Activated B cell treated with CpG ODN at 0.5 μM for 24 hours (primary cell): ENCODE measurements at regions not wholly inside any gene's neighbourhood (a gene's known extent, or its start where the extent isn't known, plus 50 kb on each side); places are given as distances from the start of the nearest gene placed in this dataset.
"Not testable (repeated sequence)": the region's sequence is repeated elsewhere in the genome, so short reads cannot be mapped to it uniquely, and the experiment has no call there.

Experiments
- ATAC-seq: fragments of 200-7000 bp; cut with Tn5 transposase; one replicate; pipeline ENCODE4 v1.10.0; 2021; ENCODE audit warnings: low read depth, mild to moderate bottlenecking, moderate library complexity
- CTCF ChIA-PET: fragments of 350-600 bp; sonication (Branson Sonifier 250); formaldehyde crosslinking; loops from one replicate; lab custom pipeline; 2021; ENCODE audit warnings: antibody characterized with exemption; lab: Charles Lee
- POLR2A ChIA-PET: fragments of 350-600 bp; sonication (Branson Sonifier 250); formaldehyde crosslinking; loops from one replicate; lab custom pipeline; 2021; ENCODE audit warnings: antibody characterized with exemption; lab: Charles Lee
- DNase-seq: peaks from one replicate; pipeline ENCODE4 v3.0.0; 2022
- H3K27ac Mint-ChIP-seq: one replicate; pipeline ENCODE4 v1.8.0; 2020; ENCODE audit warnings: mixed read lengths
- H3K27me3 Mint-ChIP-seq: one replicate; pipeline ENCODE4 v1.8.0; 2021; ENCODE audit warnings: mixed read lengths
- H3K36me3 Mint-ChIP-seq: one replicate; pipeline ENCODE4 v1.8.0; 2021; ENCODE audit warnings: low read depth, mixed read lengths
- H3K4me1 Mint-ChIP-seq: one replicate; pipeline ENCODE4 v1.8.0; 2021; ENCODE audit warnings: mixed read lengths
- H3K4me3 Mint-ChIP-seq: one replicate; pipeline ENCODE4 v1.8.0; 2020; ENCODE audit warnings: mild to moderate bottlenecking, mixed read lengths
- H3K9me3 Mint-ChIP-seq: one replicate; pipeline ENCODE4 v1.8.0; 2020; ENCODE audit warnings: mixed read lengths
- intact Hi-C: fragments of 100-400 bp; cut with micrococcal nuclease; formaldehyde crosslinking; loops from one replicate; pipeline ENCODE4 v1.15.1; 2024
- TF ChIP-seq, protein P1 (sequence below): fragments of 200-600 bp; IDR thresholded peaks from one replicate; pipeline ENCODE4 v1.8.0; 2022; ENCODE audit warnings: antibody characterized with exemption, mild to moderate bottlenecking

DNA sequence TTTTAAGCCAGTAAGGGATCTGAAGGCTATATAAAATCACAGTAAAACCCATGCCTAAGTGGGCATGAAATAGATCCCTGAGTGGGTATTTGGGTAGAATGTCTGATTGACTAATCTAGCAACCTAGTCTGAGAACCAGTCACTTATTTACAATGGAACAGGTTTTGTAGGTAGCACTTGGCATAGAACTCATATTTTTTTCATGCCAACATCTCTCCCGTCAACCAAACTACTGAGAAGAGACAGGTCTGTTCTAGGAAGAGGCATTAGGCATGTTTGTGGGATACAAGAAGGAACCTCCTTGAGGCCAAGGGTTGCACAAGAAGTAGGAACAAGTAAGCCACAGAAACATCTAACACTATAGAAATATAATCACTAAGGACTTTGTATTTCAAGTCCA, 840.4 kb upstream of the TENM4 start:
- POLR2A ChIA-PET: no interaction called here
- Mint-ChIP-seq H3K36me3 (no peaks in the 10 kb centered on the region), H3K27me3 (no peaks in the 10 kb centered on the region), H3K4me3 (no peak overlapping the region), H3K4me1 (no peaks in the 10 kb centered on the region), H3K27ac (no peak overlapping the region), H3K9me3 (no peaks in the 10 kb centered on the region)
- TF ChIP-seq, protein P1, sequence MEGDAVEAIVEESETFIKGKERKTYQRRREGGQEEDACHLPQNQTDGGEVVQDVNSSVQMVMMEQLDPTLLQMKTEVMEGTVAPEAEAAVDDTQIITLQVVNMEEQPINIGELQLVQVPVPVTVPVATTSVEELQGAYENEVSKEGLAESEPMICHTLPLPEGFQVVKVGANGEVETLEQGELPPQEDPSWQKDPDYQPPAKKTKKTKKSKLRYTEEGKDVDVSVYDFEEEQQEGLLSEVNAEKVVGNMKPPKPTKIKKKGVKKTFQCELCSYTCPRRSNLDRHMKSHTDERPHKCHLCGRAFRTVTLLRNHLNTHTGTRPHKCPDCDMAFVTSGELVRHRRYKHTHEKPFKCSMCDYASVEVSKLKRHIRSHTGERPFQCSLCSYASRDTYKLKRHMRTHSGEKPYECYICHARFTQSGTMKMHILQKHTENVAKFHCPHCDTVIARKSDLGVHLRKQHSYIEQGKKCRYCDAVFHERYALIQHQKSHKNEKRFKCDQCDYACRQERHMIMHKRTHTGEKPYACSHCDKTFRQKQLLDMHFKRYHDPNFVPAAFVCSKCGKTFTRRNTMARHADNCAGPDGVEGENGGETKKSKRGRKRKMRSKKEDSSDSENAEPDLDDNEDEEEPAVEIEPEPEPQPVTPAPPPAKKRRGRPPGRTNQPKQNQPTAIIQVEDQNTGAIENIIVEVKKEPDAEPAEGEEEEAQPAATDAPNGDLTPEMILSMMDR: no peak
- DNase-seq (no peak), ATAC-seq (no peak)
- intact Hi-C loops: no loop called here
- CTCF ChIA-PET: no interaction called here

DNA sequence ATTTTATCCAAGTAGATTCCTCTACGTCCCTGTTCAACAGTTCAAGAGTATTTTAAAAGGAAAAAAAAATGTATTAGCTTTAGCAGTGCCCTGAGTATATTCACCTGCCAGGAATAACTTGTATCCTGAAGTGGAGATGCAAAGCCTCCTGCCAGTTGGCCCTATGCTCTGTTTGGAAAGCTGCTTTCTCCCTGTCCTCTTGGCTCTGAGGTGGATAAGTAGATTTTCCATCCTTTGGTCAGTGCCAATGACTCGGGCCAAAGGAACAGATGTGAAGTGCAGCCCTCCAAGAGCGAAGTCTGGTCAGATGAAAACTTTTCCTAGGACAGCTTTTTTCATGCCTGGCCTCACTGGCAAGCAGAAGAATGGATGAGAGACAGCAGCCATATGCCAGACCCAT, 839.9 kb upstream of the TENM4 start:
- H3K4me1 Mint-ChIP-seq: no peaks in the 10 kb centered on the region
- DNase-seq (no peak), ATAC-seq (no peak)
- TF ChIP-seq, protein P1: no peak
- H3K9me3 Mint-ChIP-seq: no peaks in the 10 kb centered on the region
- no peak overlapping the region for H3K27ac Mint-ChIP-seq
- ChIA-PET CTCF (no interaction called here), POLR2A (no interaction called here)
- no peaks in the 10 kb centered on the region for H3K27me3 Mint-ChIP-seq
- H3K4me3 Mint-ChIP-seq: no peak overlapping the region
- intact Hi-C loops: no loop called here
- no peaks in the 10 kb centered on the region for H3K36me3 Mint-ChIP-seq

DNA sequence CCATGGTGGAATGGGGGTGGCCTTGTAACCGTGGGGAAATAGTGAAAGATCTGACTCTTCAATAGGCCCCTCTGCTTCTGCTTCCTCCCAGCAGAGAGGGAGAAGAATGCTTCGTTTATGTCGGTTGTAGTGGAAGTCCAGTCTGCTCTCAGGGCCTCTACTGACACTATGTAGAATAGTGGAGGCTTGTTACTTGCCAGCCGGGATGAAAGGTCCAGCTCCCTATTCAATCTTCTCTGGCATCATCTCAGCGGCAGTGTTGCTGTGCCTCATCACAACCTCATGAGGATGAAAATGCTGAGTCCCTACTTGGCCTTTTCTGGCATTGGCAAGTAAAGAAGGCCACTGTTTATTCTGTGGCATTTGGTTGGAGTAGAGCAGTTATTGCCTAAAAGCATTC, 820.9 kb upstream of the TENM4 start:
- Mint-ChIP-seq H3K27me3 (no peaks in the 10 kb centered on the region), H3K36me3 (no peaks in the 10 kb centered on the region), H3K4me1 (no peaks in the 10 kb centered on the region), H3K27ac (no peak overlapping the region), H3K9me3 (peaks cover under 1% of the 10 kb centered on the region), H3K4me3 (no peak overlapping the region)
- ATAC-seq: no peak
- ChIA-PET CTCF (no interaction called here), POLR2A (no interaction called here)
- intact Hi-C loops: no loop called here
- TF ChIP-seq, protein P1: no peak
- no peak for DNase-seq

DNA sequence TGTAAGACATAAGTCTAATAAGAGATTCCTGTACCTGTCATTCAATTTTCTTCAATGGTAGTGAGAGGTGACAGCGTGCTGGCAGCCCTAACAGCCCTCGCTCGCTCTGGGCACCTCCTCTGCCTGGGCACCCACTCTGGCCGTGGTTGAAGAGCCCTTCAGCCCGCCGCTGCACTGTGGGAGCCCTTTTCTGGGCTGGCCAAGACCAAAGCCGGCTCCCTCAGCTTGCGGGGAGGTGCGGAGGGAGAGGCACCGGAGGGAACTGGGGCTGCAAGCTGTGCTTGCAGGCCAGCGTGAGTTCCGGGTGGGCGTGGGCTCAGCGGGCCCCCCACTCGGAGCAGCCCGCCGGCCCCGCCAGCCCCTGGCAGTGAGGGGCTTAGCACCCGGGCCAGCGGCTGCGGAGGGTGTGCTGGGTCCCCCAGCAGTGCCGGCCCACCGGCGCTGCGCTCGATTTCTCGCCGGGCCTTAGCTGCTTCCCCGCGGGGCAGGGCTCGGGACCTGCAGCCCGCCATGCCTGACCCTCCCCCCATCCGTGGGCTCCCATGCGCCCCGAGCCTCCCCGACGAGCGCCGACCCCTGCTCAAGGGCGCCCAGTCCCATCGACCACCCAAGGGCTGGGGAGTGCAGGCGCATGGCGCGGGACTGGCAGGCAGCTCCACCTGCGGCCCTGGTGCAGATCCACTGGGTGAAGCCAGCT, 816.6 kb upstream of the TENM4 start:
- H3K27me3 Mint-ChIP-seq, intact Hi-C loops, POLR2A ChIA-PET, ATAC-seq, H3K9me3 Mint-ChIP-seq, CTCF ChIA-PET, H3K4me1 Mint-ChIP-seq, H3K4me3 Mint-ChIP-seq, DNase-seq, H3K36me3 Mint-ChIP-seq, H3K27ac Mint-ChIP-seq: not testable (repeated sequence)

DNA sequence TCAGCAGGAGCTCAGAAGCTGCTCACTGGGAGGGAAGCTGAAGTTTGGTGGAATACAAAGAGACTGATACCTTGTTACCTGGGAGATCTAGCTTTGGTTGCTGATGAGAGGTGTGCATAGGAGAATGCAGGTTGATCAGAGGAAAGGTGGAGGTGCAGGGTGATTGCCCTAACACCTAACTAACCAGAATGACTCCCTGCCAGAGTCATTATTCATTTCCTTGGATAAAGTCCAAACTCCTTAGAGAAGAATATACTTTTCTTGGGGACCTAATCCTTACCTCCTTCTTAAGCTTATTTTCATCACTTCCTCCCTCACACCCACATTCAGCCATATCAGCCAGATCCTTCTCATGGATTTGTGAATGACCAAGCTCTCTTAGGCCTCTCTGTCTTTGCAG, 814.2 kb upstream of the TENM4 start:
- ChIA-PET POLR2A (no interaction called here), CTCF (no interaction called here)
- DNase-seq: no peak
- Mint-ChIP-seq H3K27ac (no peak overlapping the region), H3K27me3 (no peaks in the 10 kb centered on the region), H3K4me1 (no peaks in the 10 kb centered on the region), H3K4me3 (no peak overlapping the region), H3K9me3 (peaks cover 2% of the 10 kb centered on the region), H3K36me3 (no peaks in the 10 kb centered on the region)
- TF ChIP-seq, protein P1: no peak
- no peak for ATAC-seq
- intact Hi-C loops: no loop called here

DNA sequence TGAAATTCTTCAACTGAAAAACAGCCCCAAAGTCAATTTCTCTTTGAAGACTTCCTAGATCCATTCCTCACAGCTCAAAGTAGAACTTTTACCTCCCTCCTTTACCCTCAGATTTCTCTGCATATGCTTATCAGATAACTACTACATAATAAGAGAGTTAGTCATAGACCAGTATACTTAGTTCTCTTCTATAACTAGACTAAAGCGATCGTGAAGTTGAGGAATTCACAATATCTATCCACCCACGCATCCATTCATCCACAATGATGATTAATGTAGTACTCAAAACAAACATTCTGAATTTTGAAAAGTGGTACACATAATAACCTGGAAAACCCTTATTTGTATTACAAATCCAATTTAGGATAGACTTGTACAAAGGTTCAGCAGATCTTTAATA, 800.9 kb upstream of the TENM4 start:
- DNase-seq (no peak), ATAC-seq (no peak)
- no peaks in the 10 kb centered on the region for H3K4me1 Mint-ChIP-seq
- H3K27me3 Mint-ChIP-seq: no peaks in the 10 kb centered on the region
- ChIA-PET POLR2A (no interaction called here), CTCF (no interaction called here)
- H3K9me3 Mint-ChIP-seq: peaks cover 9% of the 10 kb centered on the region
- H3K4me3 Mint-ChIP-seq: no peak overlapping the region
- no peaks in the 10 kb centered on the region for H3K36me3 Mint-ChIP-seq
- intact Hi-C loops: no loop called here
- H3K27ac Mint-ChIP-seq: no peak overlapping the region
- TF ChIP-seq, protein P1: no peak
